CD4-positive, alpha-beta T cell treated with Interferon alpha-2 for 1 hour (primary cell): ENCODE measurements at regions not wholly inside any gene's neighbourhood (a gene's known extent, or its start where the extent isn't known, plus 50 kb on each side); places are given as distances from the start of the nearest gene placed in this dataset.

Experiments used
- DNase-seq, 2 donors: peaks; one replicate each; pipeline ENCODE4 v3.0.0-alpha.2; 2020 to 2022

DNA sequence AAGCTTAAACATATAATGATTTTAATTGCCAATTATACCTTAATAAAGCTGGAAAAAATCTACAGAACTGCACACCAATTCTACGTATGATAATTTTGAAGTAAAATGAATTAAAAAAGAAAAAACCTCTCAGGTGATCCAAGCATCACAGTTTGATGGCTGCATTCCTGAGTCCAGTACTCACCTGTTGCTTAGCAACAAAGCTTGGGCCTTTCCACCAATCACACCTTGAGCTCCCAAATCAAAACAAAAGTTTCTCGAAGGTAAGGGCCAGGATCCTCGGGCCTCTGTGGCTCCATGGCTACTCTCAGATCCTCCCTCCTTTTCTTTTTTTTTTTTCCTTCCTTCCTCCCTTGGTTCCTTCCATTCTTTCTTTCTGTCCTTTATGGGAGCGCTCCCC lies 137.2 kb upstream of the PCBD1 start:
- no peak for DNase-seq

DNA sequence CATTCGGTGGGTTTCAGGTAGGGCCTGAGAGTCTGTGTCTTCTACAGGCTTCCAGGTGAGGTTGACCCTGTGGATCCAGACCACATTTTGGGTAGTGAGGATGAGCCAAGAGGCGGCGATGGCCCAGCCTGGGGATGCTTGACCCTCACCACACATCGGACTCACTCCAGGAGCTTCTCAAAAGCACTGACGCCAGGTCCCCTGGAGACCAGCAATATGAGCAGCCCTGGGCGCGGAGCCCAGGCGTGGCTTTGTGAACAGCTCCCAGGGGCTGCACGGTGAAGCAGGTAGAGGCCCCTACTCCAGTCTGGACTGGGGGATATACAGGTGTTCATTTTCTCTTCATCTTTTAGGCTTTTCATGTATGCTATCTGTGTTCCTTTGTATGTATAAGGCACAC lies 139.7 kb upstream of the PCBD1 start:
- no peak for DNase-seq

GRCh38 chr10:71029411-71029892 lies 141.1 kb upstream of the PCBD1 start:
- DNase-seq = no peak

DNA sequence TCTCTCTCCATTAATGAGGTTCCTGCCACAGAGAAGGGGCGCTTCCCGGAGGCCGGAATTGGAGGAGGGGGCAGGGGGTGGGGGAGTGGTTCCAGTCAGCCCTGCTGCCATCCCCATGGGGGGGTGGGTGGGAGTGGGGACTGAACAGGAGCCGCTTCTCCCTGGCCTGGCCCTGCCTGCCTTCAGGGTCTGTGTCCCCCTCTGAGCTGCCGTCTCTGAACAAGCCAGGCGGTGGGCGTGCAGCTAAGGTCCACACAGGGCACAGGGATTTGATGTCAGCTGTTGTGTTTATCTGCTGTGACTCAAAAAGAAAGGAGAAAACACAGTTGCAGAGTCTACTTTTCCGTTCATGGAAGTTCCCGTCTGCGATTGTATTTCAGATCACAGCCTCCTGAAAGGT lies 141.5 kb upstream of the PCBD1 start:
- DNase-seq = no peak

GRCh38 chr10:71031026-71031425 lies 142.7 kb upstream of the PCBD1 start:
- DNase-seq = no peak

GRCh38 chr10:71031603-71032002 lies 143.2 kb upstream of the PCBD1 start:
- DNase-seq = no peak

- DNase-seq = no peak
Observed at GRCh38 chr10:71032887-71033286, 144.5 kb upstream of the PCBD1 start.

DNA sequence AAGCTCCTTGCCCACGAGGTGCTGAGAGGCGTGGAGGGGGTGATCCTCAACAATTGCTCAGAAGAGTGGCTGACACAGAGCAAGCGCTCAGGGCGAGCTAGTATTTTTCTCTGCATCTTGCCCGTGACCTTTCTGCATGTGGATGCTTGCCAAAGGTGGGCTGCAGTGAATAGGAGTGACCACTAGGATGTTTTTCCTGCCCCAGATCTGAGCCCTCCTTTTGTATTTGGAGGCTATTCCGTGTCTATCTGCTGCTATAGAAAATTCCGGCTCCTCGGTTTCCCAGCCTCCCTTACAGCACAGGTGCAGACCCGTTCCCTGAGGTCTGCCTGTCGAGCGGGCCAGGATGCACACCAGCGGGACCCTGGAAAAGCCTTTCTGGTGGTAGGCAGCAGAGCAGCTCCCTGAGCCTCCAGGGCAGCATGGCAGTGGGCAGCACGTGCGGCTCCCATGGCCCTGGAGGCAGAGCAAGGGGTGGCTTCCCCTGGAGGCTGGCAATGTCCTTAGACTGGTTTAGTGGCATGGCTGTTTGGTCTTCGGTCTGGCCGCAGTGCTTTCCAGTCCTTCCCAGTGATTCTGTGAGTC lies 145.1 kb upstream of the PCBD1 start:
- no peak for DNase-seq

GRCh38 chr10:71035511-71036296 lies 147.3 kb upstream of the PCBD1 start:
- DNase-seq = no peak

DNA sequence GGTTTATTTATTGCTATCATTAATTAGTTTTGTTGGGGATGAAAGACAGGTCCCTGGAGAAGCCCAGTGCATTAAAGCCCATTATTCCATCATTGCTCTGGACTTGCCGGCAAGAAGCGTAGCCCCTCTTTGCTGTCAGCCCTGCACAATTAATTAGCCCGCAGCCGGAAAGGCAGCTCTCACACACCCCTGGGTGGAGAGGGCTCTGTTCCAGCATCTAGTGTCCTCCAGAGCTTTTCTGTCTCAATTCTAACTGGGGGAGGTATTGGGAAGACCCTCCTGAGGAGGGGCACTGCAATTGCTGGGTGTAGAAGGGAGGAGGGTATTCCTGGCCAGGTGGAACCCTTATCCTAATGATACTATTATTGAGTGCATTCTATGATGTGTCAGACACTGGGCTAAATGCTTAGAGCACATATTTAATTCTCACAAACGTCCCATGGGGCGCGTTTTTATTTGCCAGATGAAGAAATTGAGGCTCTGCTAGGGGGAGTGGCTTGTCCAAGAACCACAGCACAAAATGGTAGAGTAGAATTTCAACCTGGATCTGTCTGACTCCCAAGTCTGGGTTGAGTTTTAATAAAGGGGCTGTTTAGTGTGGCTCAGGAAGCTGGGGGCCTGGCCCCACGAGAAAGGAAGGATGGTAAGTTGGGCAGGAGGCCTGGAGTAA lies 148.1 kb upstream of the PCBD1 start:
- DNase-seq = no peak

DNA sequence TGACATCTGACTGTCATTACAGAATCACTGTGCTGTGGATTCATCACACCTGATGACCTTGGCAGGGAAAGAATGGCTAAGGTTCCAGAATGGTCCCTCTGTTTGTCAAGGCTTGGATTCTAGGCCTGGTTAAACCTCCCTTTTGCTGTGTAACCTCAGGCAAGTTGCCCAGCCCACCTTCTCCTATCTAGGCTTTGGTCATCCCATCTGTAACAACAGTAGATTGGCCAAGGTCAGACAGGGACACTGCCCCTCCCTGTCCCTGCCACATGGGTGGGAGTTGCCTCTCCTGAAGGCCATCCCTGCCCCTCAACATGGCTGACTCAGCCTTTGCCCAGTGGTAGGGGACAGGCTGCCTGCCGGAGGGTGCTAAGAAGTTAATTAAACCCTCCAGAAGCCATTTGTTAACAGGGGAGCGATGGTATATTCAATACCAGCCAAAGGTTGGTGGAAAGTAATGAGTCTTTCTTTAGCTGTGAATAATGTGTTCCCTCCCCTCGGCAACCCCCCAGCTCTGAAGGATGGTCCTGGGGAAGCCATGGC lies 149.8 kb upstream of the PCBD1 start:
- DNase-seq = no peak

- DNase-seq = no peak
Observed at GRCh38 chr10:71038921-71039320, 150.6 kb upstream of the PCBD1 start.

DNA sequence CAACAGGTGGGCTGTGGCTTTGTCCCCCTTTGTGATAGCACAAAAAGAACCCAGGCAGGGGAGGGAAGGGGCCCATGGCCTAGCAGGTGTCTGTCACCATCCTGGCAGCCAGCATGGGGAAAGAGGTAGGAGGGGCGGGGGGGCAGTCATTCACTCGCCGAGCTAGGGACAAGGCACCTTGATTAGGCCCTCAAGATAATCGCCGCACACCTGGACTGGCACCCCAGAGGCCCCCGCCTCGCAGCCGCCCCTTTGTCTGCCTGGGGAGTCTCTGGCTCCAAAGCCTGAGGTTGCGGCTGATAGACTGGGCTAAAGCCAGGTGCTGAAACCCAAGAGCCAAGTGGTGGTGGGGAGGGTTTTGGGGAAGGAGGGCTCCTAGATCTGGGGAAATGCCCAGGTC lies 151.2 kb upstream of the PCBD1 start:
- DNase-seq = no peak

GRCh38 chr10:71040343-71040742 lies 152.0 kb upstream of the PCBD1 start:
- no peak for DNase-seq

DNA sequence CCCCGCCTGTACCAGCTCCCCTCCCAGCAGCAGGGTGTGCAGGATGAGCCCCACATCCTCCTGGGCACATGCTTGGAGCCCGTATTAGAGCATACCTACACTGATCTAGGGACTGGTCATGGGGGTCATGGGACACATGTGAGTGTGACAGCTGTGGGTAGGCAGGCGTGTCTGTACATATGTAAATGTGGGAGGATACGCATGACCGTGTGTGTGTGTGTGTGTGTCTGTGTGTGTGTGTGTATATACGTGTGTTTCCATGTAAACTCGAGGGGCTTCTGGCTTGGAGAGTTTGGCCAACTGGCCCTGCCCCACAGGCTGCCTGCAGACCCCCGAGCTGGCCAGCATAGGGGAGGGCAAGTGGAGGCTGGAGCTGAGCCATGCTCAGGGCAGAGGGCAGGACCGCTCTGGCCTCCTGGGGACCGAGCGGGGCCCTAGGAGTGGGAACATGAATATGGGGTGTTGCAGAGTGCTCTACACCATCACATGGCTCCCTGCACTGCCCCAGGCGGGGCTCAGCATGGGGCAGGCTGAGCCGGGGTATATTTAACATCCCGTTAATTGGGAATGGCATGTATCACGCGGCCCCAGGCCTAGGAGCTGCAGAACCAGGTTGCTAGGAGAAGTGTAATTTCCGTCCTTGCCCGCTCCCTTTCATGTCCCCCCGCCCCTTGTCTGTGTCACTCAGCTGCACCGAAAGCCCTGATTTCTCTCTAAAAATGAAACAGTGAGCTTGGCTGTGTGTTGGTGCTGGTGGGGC lies 152.7 kb upstream of the PCBD1 start:
- no peak for DNase-seq

GRCh38 chr10:71042216-71042615 lies 153.9 kb upstream of the PCBD1 start:
- DNase-seq = no peak

- DNase-seq = no peak
Observed at GRCh38 chr10:71042699-71043098, 154.3 kb upstream of the PCBD1 start.

DNA sequence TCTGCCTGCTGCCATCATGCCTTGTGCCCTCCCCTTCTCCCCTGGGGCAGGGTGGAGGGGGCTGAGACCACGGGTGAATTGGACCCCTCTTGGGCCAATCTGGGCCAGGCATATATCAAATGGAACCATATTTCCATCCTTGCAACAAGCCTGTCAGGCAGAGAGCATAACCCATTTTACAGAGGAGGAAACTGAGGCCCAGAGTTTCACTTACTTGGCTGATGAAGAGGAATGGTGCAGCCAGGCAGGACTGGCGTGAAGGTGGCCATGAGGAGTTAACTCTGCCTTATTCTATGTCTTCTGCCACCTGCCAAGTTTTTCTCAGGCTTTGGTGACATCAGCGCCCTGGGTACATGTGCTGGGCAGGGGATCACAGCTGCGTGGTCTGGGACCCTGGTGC lies 155.5 kb upstream of the PCBD1 start:
- DNase-seq = no peak

DNA sequence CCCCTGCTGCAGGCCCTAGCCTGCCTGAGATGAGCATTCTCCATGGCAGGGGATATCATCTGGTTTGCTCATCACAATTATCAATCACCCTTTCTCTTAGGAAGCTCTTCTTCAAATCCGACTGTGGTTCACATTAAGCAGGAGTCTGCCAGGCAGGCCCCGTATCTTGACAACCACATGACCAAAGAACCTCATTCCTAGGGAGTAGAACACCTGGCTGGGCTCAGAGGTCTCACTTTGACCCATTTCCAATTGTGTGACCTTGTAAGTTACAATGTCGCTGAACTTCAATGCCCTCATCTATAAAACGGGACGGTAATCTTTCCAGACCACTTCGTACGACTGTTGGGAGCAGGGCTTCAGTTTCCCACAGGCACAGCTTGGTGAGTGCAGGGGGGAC lies 156.4 kb upstream of the PCBD1 start:
- DNase-seq = no peak

DNA sequence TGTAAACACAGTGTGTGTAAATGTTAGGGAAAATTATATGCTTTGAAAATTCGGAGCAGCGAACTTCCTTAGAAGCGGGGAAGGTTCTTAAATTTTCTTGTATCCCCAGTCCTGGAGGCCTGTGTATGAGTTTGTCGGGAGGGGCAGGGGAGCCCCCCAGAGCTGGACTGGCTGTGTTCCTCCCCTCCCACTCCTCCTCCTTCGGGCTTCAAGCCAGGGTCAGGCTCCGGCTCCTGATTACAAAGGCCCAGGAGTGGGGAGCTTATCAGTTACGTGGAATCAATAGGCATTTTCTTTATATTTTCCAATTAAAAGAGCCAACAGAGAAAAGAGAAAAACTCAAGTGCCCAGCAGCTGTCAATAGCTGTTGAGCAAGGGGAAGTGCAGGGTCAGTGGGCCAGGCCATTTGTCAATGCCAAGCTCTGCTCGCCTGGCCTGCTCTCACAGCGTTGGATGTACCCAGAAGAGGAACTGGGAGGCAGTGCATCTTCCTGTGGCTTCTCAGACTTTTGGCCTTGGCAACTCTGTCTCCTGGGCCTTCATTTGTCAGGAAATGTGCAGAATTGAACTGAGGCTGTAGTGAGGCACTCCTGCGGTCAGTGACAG lies 156.9 kb upstream of the PCBD1 start:
- peak; percentile 3 to 6 for DNase-seq

DNA sequence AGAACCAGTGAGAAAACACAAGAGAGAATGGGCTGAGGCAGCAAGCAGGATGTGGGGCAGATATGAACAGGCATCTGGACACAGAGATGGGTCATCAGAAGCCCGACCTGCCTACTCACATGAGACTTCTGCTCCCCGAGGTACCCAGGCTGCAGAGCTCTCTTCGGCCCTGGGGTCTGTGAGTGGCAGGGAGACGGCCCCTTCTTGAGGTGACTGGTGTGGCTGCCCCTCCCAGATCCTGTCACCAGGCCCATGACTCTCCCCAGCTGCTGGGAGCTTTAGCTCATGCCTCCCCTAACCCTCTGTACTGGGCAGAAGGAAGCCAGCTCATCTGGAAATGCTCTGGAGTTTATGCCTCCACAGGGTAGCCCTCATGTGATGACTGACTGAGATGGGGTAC lies 157.6 kb upstream of the PCBD1 start:
- no peak for DNase-seq

DNA sequence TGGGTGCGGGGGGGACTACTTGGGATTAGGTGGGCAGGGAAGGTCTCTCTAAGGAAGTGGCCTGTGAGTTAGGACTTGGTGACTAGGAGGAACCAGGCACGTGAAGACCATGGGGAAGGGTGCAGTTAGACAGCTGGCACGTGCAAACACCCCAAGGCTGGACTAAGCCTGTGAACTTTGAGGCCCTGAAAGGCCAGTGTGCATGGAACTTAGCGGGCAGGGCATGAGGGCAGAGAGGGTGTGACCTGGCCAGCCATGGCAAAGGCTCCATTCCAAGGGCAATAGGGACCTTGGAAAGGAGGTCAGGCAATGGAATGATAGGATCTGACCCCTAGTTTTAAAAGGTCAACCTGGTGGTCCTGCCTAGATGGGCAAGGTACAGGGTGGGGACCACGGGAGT lies 158.4 kb upstream of the PCBD1 start:
- no peak for DNase-seq
